Esophagus muscularis mucosa (tissue), 3 donors: ENCODE measurements at regions not wholly inside any gene's neighbourhood (a gene's known extent, or its start where the extent isn't known, plus 50 kb on each side); places are given as distances from the start of the nearest gene placed in this dataset.

Experiments used
- EP300 ChIP-seq: sonication (generic); formaldehyde crosslinking; IDR thresholded peaks from one replicate; pipeline ENCODE4 v1.6.1; 2017; ENCODE audit warnings: antibody characterized with exemption
- POLR2AphosphoS5 ChIP-seq, 2 donors: sonication (generic); formaldehyde crosslinking; IDR thresholded peaks; one replicate each; pipeline ENCODE4 v1.6.1; 2017; ENCODE audit warnings: antibody characterized with exemption in 2 of 2

DNA sequence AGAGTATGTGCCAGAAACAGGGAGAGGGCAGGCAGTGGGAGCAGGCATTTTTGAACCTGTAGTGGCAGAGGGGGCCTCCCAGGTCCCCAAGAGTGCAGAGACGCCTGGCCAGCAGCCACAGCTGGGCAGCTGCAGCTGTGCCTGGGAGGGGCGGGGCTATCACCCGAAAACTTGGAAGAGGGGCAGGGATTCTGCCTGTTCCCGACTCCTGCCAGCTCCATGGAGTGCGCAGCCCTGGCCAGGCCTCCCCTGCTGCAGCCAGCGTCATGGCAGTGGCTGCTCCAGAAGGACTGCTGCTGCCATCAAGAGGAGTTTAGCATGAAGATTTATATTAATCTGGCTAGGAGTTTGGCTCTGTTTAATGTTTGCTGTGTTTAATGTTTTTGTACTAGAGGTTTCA lies 532.1 kb upstream of the PITX2 start:
- TF ChIP-seq EP300 (no peak), POLR2AphosphoS5 (IDR thresholded peaks at IDR 0.05) (no peak)
